ENCODE measurements at regions not wholly inside any gene's neighbourhood (a gene's known extent, or its start where the extent isn't known, plus 50 kb on each side); places are given as distances from the start of the nearest gene placed in this dataset.

GRCh38 chr6:74875193-74875592, 330.7 kb downstream of the COL12A1 start:
- no peak for DNase-seq

GRCh38 chr6:74872754-74873476, 332.9 kb downstream of the COL12A1 start:
- no peak for DNase-seq

- DNase-seq = no peak
Observed at GRCh38 chr6:74871757-74872156, 334.1 kb downstream of the COL12A1 start.

GRCh38 chr6:74870403-74870802, 335.4 kb downstream of the COL12A1 start:
- DNase-seq = no peak

GRCh38 chr6:74867291-74867690, 338.6 kb downstream of the COL12A1 start:
- no peak for DNase-seq

GRCh38 chr6:74863968-74864367, 341.9 kb downstream of the COL12A1 start:
- DNase-seq = no peak

GRCh38 chr6:74860456-74860855, 345.4 kb downstream of the COL12A1 start:
- no peak for DNase-seq

- DNase-seq = no peak
Observed at GRCh38 chr6:74857157-74857556, 348.7 kb downstream of the COL12A1 start.

- DNase-seq = no peak
Observed at GRCh38 chr6:74853991-74854390, 351.9 kb downstream of the COL12A1 start.

- no peak for DNase-seq
Observed at GRCh38 chr6:74851596-74851995, 354.3 kb downstream of the COL12A1 start.

GRCh38 chr6:74840953-74841352, 364.9 kb downstream of the COL12A1 start:
- no peak for DNase-seq

- no peak for DNase-seq
Observed at GRCh38 chr6:74834967-74835366, 370.9 kb downstream of the COL12A1 start.

- DNase-seq = no peak
Observed at GRCh38 chr6:74826263-74826662, 379.6 kb downstream of the COL12A1 start.

- DNase-seq = no peak
Observed at GRCh38 chr6:74814440-74814839, 391.4 kb downstream of the COL12A1 start.

- no peak for DNase-seq
Observed at GRCh38 chr6:74807674-74808073, 398.2 kb downstream of the COL12A1 start.

- no peak for DNase-seq
Observed at GRCh38 chr6:74805916-74806696, 399.7 kb downstream of the COL12A1 start.

- DNase-seq = peak in 1 of 2 experiments; percentile 16
Observed at GRCh38 chr6:74798302-74798701, 407.6 kb downstream of the COL12A1 start.

GRCh38 chr6:74785236-74785635, 420.6 kb downstream of the COL12A1 start:
- no peak for DNase-seq

- no peak for DNase-seq
Observed at GRCh38 chr6:74782346-74782745, 423.5 kb downstream of the COL12A1 start.

- DNase-seq = no peak
Observed at GRCh38 chr6:74780831-74781230, 425.0 kb downstream of the COL12A1 start.

- no peak for DNase-seq
Observed at GRCh38 chr6:74768738-74769137, 437.1 kb downstream of the COL12A1 start.

GRCh38 chr6:74768120-74768519, 437.7 kb downstream of the COL12A1 start:
- DNase-seq = no peak

- DNase-seq = no peak
Observed at GRCh38 chr6:74765486-74765885, 440.4 kb downstream of the COL12A1 start.

- no peak for DNase-seq
Observed at GRCh38 chr6:74764486-74764885, 441.4 kb downstream of the COL12A1 start.

Measured in AML-193 (cell line).